GM19397 (cell line): ENCODE measurements at regions not wholly inside any gene's neighbourhood (a gene's known extent, or its start where the extent isn't known, plus 50 kb on each side); places are given as distances from the start of the nearest gene placed in this dataset.

Experiments used
- ATAC-seq: cut with Tn5 transposase; IDR thresholded peaks from one replicate; pipeline ENCODE4 v1.9.1; 2021; ENCODE audit warnings: mild to moderate bottlenecking, moderate library complexity; ENCODE audit not compliant: unreplicated experiment

- no peak for ATAC-seq
Measured at GRCh38 chr3:194277786-194278130, 73.4 kb downstream of the CPN2 start.

- no peak for ATAC-seq
Measured at GRCh38 chr3:194278186-194278845, 72.8 kb downstream of the CPN2 start.

DNA sequence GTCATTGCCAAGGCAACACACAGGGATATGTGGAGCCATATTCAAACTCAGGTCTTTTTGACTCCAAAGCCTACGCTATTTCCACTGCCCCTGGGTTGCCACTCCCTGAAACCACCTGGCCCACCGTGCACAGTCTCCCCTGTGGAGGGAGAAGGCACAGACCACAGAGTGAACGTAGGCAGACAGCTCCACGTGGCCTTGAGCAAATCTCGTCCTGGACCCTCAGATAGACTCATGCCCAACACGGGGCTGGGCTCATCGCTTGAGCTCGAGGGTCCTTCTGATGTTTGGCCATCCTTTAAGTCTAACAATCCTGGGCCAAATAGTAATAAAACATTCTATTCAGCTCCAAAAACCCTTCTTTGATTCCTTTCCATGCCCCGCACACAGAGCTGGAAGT, 72.0 kb downstream of the CPN2 start:
- no peak for ATAC-seq

GRCh38 chr3:194279701-194280360, 71.3 kb downstream of the CPN2 start:
- ATAC-seq: no peak

DNA sequence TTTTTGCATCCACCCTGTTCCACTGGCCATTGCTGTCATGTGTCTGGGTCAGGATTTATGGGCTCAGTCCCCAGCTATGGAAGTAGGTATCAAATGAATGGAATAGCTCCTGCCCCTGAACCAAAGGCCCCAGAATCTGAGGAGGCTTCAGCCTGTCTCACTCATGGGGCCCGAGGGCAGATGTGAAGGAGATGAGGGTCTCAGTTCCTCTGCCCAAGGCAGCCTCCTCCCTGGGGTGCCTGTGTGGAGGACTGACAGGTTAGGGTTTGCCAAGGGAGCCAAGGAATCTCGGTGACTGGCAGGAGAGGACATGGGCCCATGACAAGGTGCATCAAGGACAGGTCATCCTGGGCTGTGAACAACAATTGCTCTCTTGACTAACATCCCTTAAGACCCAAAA, 70.4 kb downstream of the CPN2 start:
- no peak for ATAC-seq

GRCh38 chr3:194281306-194281705, 69.8 kb downstream of the CPN2 start:
- ATAC-seq: no peak

GRCh38 chr3:194281766-194282165, 69.4 kb downstream of the CPN2 start:
- ATAC-seq: no peak

GRCh38 chr3:194282436-194283122, 68.5 kb downstream of the CPN2 start:
- no peak for ATAC-seq

- no peak for ATAC-seq
Measured at GRCh38 chr3:194283221-194284006, 67.7 kb downstream of the CPN2 start.

- no peak for ATAC-seq
Measured at GRCh38 chr3:194284351-194284750, 66.8 kb downstream of the CPN2 start.

- ATAC-seq: no peak
Measured at GRCh38 chr3:194285024-194285849, 65.9 kb downstream of the CPN2 start.

- no peak for ATAC-seq
Measured at GRCh38 chr3:194285850-194286197, 65.3 kb downstream of the CPN2 start.

GRCh38 chr3:194286375-194287146, 64.6 kb downstream of the CPN2 start:
- no peak for ATAC-seq

DNA sequence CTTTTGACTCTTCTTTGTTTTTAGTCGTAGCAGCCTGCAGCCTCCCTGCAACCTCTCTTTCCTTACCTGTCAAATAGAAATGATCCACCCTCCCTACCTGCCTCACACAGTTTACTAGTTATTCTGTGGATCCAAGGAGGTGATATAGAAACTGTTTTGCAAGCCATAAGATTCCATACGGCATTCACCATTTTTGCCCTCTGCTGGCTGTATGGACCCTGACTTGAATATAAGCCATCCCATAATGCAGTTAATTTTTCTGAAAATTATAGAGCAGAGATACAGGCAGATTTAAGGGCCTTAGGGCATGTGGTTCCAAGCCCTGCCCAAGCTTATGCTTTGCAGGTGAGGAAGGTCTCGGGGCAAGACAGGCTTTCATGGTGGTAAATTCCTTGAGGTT, 63.8 kb downstream of the CPN2 start:
- no peak for ATAC-seq

GRCh38 chr3:194287977-194288706, 63.0 kb downstream of the CPN2 start:
- ATAC-seq: no peak
